GM21723 (cell line): ENCODE measurements at regions not wholly inside any gene's neighbourhood (a gene's known extent, or its start where the extent isn't known, plus 50 kb on each side); places are given as distances from the start of the nearest gene placed in this dataset.
"Not testable (repeated sequence)": the region's sequence is repeated elsewhere in the genome, so short reads cannot be mapped to it uniquely, and the experiment has no call there.

ENCODE experiments used
- ATAC-seq: cut with Tn5 transposase; IDR thresholded peaks from one replicate; pipeline ENCODE4 v1.9.1; 2021; ENCODE audit warnings: mild to moderate bottlenecking, moderate library complexity; ENCODE audit not compliant: unreplicated experiment

- ATAC-seq = no peak
These were observed 415.1 kb upstream of the MAP2 start for GRCh38 chr2:209008636-209009287.

DNA sequence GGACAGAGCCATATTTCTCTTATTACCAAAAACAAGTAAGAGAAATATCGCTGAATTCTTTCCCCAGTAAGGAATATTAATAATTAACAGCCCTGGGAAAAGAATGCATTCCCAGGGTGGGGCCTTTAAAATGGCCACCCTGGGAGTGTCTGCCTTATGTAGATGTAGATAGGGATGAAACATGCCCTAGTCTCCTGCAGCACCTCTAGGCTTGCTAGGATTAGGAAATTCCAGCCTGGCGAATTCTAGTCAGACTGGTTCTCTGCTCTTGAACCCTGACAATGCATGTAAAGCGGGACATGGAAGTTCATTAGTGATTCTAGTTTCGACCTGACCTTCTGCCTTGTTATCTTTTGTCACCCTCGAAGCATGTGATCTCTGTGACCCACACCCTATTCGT, 405.2 kb upstream of the MAP2 start:
- not testable (repeated sequence) for ATAC-seq

GRCh38 chr2:209029249-209029648, 394.6 kb upstream of the MAP2 start:
- ATAC-seq = no peak

DNA sequence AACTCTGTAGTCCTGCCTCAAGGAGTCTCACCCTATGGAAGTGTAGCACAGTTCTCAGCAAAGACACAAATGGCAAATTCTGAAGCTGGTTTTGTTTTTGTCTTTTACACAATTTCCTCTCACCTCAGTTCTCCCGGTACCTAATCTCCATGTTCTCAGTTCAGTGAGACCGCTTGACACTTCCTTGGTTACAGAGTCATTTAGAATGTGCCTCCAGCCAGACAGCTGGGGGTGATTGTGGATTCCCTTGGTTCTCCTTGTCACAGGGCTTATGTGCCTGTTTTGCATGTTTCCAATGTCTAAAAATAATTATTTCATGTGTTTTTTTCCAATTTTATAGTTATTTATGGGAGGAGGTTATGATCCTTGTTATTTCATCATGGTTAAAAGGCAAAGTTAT, 379.5 kb upstream of the MAP2 start:
- ATAC-seq = no peak

DNA sequence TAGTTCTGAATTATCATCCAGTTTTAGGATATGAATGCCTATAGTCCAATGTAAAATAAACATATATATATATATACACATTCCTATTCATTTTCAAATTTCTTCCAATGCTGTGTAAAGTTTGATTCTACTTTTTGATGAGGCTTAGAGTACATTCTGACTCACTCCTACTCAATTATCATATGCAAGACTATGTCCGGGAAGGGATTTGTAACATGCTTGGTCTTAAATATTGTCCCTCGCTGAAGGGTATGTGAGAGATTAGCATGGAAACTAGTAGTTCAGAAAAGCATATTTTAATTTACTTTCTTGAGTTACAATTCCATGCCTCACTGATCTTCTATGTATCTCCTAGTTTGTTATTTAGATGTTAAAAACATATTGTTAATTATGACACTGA, 377.7 kb upstream of the MAP2 start:
- ATAC-seq = no peak

GRCh38 chr2:209049608-209050007, 374.2 kb upstream of the MAP2 start:
- no peak for ATAC-seq

- no peak for ATAC-seq
These were observed 361.6 kb upstream of the MAP2 start for GRCh38 chr2:209062210-209062609.

DNA sequence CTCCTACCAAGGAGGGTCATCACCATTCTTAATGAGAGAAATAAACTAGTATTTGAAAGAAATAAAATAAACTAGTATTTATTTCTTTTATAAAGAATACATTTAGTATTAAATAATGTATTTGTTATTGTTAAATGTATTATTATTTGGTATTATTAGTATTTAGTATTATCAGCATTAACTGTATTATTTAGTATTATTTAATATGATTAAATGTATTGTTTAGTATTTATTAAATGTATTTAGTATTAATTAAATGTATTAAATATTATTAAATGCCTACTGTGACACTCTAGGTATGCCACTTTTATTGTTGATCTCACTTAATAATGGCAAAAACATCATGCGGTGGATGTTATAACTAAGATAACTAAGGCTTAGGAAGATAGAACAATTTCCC, 353.6 kb upstream of the MAP2 start:
- no peak for ATAC-seq

DNA sequence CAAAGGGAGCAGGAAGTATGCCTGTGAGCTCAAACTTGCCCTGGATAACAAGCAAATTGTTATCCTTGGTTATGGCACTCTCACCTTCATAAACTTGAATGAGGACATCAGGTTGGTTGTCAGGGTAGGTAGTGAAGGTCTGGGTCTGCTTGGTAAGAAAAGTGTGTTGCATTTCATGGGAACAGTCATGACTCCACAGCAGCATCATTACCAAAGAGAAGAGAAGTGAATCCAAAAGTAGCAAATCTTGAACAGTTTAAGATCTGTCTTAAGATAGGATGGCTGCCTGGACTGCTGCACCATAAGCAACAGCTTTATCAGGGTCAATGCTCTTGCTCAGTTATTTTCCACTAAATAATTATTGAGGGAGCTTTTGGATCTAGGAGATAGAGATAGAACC, 350.7 kb upstream of the MAP2 start:
- ATAC-seq = no peak

- no peak for ATAC-seq
These were observed 349.1 kb upstream of the MAP2 start for GRCh38 chr2:209074711-209075110.

GRCh38 chr2:209076151-209076550, 347.7 kb upstream of the MAP2 start:
- ATAC-seq = no peak

GRCh38 chr2:209086761-209087160, 337.1 kb upstream of the MAP2 start:
- no peak for ATAC-seq

DNA sequence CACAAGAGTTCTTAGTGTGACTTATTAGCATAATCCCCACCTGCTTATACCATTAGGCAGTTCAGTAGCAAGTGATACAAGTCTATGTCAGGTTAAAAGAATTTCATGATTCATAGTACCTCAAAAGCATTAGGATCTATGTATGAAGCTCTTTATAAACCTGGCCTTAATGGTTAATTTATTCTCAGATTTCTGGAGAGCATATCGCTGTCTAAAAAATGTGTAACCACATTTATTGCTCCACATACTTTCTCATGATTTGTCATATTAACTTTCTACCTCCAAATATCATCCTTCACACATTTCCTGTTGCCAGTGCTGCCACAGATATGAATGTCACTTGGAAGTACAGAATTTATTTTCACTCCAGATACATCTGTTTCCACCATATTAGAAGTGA, 332.8 kb upstream of the MAP2 start:
- ATAC-seq = no peak

- ATAC-seq = no peak
These were observed 329.6 kb upstream of the MAP2 start for GRCh38 chr2:209094221-209094620.

DNA sequence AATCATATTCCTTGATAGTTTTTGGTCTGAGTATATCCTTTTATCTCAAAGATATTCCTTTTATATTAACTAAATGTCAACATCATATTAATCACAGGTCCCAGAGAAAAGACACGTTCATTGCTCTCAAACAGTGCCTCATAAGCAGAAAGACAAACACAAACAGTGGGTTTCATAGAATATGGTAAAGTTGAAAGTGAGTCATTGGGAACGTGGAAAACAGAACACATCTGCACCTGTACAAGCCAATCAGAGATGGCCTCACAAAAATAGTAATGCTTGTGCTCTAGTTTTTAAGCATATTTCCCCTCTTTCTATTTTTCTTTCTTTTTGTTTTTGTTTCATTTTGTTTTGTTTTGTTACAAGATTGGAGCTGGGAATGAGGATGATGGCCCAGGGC, 328.4 kb upstream of the MAP2 start:
- ATAC-seq = no peak

DNA sequence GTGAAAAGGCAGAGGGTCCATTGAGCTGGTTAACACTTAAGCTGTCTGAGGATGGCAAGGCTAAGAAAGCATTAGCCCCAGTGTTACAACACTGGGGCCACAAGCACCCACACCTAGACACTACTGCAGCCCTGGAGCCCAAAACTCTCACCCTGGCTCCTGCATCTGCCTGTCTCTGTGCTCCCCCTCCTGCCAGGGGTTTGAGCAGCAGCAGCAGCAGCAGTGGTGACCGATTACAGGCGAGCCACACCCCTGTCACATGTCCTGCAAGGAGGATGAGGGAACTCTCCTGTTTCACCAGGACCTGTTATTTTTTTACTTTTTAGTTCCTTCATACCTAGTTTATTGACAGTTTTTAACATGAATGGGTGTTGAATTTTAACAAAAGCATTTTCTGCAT, 326.7 kb upstream of the MAP2 start:
- ATAC-seq = no peak

DNA sequence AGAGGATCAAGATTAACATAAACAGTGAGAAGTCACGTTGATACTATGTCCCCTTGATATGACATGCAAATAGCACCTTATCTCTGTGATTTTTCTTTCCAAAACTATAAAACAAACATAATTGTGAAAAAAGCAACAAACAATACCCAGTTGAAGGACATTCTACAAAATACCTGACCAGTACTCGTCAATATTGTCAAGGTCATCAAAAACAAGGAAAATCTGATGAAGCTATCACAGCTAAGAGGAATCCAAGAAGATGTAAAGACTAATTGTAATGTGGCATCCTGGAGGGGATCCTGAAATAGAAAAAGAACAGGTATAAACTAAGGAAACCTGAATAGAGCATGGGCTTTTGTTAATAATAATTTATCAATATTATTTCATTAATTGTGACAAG, 321.5 kb upstream of the MAP2 start:
- no peak for ATAC-seq

DNA sequence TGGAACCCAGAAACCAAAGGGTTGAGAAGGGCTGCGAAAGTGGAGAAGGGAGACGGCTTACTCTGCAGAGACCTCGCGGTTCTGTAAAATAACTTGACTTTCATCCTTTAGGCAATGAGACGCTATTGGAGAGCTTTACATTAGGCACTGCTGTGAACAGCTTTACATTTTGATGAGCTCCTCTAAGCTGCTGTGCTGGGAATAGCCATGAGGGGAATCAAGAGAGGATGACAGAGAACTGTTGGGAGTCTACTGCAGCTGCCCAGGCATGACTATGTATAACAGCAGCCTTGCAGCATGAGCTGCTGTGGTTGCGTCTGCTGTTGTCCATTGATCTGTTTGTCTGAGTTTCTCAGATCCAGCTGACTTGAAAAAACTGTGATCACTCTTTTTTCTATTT, 310.8 kb upstream of the MAP2 start:
- no peak for ATAC-seq

DNA sequence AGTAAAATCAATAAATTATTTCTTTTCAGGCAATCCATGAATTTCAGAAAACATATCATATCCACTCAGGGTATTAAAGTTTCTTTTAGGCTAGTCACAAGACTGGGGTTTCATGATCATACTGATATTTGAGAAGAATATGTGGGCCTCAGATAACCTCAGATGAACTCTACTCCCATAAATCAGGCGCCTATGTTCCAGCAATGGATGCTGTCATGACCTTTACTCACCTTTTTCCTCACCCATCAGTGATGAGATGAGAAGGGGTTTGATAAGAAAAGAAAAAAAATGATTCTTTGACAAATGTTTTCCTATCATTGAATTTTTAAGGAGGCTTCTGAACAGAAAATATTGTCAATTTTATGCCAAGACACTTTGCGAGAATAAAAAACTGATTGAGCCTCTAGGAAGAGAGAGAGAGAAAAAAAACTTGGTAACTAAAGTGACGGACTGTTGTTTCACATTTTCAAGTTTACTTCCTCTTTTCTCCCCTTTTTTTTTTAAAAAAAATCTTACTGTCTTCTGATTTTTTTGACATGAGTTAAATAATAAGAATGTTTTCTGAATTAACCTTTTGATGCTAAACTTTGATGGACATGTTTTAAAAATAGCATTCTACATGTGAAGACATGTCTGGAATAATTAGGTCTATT, 309.1 kb upstream of the MAP2 start:
- ATAC-seq = no peak

DNA sequence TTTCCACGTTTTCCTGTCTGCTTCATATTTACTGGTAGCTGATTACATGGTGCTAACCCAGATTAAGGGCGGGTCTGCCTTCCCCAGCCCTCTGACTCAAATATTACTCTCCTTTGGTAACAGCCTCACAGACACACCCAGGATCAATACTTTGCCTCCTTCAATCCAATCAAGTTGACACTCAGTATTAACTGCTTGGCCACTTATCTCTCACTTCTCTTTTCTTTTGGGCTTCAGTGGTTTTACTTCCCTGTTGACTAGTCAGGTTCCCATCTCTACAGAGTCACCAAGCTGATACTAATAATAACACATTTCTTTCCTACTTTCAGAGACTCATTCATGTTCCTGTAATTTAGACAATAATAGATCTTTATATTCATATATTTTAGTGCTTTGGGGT, 302.2 kb upstream of the MAP2 start:
- ATAC-seq = peak; percentile 92

GRCh38 chr2:209125291-209125690, 298.6 kb upstream of the MAP2 start:
- ATAC-seq = no peak

GRCh38 chr2:209138079-209138478, 285.8 kb upstream of the MAP2 start:
- ATAC-seq = no peak

- ATAC-seq = no peak
These were observed 282.7 kb upstream of the MAP2 start for GRCh38 chr2:209141142-209141541.
